Glomerular endothelial cell (primary cell): ENCODE measurements at regions not wholly inside any gene's neighbourhood (a gene's known extent, or its start where the extent isn't known, plus 50 kb on each side); places are given as distances from the start of the nearest gene placed in this dataset.

Experiments used
- DNase-seq: peaks from one replicate; pipeline ENCODE4 v3.0.0-alpha.2; 2011; ENCODE audit warnings: low read depth, low spot score; ENCODE audit errors: extremely low read depth

DNA sequence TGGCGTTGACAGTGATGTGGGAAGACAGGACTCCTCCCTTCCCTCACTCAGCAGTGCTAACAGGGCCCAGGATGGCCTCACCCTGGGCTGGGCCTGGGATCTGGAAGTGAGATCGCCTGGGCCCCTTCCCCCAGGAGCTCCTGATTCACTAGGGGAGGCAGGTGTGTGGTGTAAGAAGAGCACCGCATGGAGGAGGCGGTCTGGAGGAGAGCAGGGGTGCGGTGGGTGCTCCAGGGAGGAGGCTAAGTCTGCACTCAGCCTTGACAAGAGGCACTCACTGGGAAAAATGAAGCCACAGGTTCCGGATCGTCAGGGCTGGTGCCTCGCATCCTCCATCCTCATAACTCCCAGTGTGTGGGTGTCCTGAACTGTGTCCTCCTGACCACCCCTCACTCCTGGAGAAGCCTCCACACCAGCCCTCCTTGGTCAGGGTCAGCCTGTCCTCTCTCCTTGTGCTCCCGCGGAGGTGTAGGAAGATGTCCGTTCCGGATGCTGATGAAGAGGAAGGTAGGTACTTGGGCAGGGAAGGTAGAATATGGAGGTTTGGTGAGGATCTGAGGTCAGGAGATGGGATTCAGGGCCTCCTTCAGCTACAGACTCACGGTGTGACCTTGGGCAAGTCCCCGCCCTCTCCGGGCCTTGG, 142.1 kb upstream of the WNT4 start:
- DNase-seq: no peak

DNA sequence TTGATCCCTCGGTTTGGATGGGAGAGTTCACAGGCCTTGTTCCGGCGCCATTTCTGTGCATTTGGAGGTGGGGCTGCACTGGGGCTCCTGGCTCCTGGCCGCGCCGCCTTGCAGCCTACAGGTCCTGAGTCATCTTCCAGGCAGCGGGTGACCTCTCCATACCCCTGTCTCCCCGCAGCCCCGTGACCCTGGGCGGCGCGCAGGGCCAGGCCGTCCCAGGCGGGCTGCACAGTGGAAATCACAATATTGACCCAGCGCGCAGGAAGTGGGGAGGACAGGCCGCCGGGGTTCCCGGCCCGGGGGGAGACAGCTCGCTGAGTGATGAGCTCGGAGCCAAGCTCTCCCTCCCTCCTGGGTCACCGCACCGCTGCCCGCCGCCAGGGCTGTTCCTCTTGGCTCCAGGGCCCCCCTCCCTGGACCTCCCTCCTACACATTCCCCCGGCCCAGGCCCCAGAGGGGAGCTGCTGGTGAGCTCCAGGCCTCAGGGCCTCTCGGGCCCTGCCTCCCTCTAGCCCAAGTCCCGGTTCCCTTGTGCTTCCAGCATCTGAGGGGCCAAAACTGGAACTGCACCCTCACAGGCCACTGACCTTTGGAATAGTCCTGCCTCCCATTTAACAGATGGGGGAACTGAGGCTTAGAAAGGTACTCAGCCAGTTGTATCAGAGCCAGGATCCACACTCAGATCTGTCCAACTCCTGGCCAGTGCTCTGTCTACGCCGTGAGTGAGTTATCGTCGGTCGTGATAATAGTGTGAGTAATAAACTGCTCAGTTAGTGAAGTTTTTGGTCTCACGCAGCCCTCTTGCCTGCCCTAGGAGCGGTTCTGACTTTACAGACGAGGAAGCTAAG, 142.9 kb upstream of the WNT4 start:
- DNase-seq: no peak

DNA sequence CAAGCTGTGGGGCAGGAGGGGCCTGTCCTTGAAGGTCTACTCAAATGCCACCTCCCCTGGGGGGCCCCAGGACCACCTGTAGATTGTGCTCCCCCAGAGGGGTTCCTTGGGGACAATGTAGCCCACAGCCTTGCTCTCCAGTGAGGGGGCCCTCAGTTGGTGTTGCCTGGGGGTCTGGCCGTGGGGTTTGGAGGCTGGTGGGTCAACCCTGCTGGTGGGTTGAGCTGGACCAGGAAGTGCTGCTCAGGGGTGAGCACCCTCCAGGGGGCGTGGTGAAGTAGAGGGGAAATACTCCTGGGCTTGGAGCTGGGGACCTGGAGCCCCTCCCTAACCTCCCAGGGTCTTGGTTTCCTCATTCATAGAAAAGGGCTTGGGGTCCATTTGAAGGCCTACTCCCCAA, 143.6 kb upstream of the WNT4 start:
- no peak for DNase-seq

DNA sequence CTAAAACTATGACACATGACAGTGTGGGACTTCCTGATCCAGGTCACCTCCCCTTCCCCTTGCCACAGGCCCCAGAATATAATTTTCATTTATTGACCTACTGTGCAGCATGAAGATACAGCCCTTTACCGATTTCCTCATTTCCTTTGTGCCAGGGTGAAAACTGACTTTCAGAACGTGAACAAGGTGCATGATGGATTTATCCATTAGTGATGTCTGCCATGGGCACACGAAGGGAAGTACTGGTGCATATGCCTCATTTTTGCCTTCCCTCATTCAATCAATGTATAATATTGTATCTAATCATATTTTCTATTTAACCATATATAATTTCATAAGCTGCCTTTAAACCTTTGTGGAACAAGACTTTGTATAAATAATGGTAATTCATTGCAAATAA, 144.4 kb upstream of the WNT4 start:
- no peak for DNase-seq

DNA sequence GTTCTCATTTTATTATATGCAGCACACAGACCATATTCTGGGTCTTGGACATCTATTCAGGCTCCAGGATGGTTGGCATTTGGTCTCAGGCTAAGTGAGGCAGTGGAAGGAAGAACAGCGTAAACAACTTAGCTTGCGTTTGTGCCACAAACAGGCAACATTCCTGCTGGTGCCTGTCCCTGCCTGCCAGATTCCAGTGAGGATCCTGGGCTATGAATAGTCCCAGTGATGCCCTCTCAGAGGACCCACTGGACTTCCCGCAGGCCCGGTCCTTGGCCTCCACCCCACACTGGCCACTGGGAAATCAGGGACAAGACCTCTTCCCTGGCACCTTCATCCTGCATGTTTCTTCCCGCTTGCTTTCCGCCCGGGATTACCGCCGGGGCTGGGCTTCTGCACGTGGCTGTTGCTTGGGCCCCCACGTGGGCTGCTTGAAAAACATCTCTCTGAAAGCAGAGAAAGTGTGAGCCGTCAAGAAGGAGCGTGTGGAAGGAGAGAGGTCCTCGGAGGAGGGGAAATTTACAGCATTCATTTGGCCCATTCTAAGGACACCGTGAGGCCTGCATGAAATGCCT, 145.1 kb upstream of the WNT4 start:
- no peak for DNase-seq

DNA sequence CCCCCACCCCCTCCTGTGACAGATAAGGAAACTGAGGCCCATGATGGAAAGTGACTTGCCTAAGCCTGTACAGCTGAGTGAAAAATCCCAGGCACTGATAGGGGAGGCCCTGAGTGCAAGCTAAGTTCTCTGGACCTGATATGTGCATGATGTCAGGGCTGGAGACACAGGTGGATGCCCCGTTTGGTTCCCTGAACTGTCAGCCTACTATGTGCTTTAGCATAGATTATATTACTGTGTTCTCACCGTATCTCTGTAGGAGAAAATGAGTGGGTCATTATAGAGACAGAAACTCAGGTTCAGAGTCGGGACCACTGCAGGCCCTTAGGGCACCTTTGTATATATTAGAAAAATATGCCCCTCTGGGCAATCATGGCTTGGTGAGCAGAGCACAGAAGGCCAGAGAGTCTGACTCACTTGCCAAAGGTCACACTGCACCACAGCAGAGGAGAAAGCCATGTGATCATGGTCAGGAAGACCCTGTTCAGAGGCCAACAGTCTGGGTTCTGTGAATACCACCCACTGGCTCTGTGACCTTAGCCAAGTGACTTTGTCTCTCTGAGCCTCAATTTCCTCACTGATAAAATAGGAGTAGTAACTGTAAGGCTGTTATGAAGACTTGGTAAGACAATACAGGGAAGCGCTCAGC, 145.8 kb upstream of the WNT4 start:
- no peak for DNase-seq

DNA sequence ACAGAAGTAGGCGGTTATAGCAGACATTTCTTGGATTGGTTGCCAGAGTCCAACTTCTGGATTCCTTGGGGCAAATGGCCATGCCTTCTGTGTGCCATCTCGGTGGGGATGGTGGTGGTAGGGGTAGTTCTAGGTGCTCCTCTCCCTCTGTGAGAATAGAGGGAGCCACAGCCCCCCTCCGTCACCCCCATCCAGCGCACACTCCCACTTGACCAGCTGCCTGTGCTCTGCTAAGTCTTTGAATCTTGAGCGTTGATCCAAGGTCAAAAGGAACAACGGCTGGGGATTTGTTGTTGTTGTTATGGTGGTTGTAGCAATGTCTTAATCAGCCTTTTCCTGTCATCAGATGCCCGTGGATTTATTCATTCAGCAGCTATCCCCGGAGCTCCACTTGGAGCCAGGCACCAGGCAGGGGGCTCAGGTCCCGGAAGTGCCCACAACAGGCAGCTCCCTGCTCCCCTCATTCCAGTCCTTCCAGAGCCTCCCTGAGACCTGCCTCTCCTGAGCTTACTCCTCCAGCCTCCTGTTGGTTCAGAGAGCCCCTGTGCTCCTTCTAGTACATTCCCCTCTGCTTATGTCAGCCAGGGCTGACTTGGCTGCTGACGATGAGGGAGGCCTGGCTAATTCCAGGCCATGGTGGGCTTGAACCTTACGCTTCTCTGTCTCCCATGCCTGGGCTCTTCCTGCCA, 146.6 kb upstream of the WNT4 start:
- no peak for DNase-seq

DNA sequence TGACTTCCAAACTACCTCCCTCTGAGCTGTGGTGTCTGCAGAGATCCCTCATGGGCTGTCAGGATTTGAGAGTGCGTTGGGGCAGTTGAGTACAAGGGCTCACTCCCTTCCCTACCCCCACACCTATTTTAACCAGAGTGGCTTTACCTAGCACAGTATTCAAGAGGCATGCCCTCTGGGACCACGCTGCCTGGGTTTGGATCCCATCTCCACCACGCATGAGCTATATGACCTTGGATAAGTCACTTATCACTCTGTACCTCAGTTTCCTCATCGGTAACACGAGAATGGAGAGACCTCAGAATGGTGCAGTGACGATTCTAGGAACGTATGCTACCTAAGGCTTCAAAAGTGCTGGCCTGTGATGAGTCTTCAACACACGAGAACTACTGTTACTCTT, 147.3 kb upstream of the WNT4 start:
- DNase-seq: no peak

DNA sequence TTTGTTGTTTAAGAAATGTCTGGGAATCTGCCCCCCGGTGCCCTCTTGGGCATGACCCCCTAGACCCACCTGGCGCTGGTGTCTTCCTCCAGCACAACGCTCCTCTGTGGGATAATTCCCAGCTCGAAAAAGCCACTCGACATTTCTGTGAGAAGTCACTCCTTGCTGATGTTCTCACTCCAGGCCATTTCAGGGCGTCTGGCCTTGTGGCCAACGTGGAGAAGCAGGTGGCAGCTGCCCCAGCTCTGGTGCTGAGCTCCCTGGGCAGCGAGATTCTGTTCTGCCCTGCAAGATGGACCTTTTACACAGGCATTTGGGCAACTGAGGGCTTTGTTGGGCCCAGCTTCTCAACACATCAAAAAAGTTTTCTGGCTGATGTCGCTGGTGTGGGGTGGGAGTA, 147.7 kb upstream of the WNT4 start:
- DNase-seq: no peak

DNA sequence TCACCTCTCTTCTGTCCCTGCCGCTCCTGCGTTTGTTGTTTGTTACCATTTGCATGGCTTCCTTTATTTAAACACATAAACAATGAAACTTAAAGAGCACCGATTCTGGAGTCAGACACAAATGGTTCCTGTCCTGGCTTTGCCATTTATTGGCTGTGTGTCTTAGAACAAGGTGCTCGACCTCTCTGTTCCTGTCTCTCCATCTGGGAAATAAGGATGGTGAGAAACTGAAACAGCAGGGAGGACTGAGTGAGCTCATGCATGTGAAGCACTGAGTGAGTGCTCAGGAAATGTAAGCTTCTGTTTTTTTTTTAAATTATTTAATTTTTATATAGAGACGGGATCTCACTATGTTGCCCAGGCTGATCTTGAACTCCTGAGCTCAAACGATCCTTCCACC, 148.2 kb upstream of the WNT4 start:
- no peak for DNase-seq

DNA sequence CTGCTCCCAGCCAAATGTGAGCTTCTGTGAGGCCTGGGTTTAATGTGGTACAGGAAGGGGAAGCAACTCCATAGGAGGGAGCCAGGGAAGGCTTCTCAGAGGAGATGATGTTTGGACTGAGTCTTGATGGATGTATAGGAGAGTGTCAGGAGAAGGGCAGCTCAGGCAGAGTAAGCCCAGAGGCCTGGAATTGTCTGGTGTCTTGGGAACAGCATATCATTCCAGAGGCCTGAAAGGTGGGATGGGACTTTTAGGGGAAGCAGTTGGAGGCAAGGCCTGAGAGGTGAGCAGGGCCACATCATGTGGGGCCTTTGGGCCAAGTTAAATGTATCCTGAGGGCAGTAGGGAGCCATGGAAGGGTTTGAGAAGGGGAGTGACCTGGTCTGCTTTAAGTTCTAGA, 148.6 kb upstream of the WNT4 start:
- no peak for DNase-seq

DNA sequence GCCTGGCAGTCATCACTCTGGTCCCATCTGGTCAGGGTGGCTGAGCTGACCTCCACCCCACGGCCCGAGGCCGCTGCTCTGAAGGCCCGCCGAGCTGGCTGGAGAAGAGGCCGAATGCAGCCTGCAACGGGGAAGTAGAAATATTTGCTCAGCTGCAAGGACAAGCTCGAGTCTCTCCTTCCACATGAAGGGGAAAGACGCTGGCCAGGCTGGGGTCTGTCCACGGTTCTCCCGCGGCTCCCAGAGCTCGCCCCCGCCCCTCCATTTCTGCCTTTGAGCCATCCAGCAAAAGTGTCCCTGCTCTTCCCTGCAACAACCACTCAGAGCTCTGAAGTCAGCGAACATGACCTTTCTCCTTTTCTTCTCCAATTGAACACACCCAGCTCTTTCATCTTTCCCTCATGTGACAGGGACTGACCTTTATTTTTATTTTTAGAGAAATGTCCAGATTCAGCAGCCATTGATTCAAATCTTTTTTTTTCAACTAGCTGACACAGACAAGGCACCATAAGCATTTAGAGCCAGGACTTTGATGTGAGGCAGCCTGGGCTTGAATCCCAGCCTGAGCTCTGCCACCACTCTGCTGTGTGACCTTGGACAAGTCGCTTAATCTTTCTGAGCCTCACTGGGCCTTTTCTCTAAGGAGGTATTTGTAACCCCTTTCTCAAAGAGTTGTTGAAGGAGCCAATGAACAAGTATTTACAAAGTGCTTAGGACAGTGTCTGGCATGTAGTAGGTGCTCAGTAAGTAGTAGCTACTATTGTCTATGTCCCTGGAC, 149.3 kb upstream of the WNT4 start:
- DNase-seq: no peak

DNA sequence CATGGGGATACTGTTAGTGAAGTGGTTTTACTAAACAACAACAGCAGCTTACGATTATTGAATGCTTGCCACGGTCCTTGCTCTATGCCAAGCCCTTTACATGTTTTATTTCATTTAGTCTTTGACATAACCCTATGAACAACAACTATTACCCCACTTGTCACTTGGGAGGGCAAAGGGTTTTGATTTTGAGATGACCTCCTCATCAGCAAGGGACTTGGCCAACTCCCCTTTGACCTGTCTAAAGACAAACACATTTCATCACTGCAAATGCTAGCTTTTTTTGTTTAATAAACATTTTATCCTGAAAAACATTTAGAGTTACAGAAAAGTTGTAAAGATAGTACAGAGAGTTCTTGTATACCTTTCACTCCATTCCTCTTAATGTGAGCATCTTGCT, 152.5 kb upstream of the WNT4 start:
- DNase-seq: no peak

DNA sequence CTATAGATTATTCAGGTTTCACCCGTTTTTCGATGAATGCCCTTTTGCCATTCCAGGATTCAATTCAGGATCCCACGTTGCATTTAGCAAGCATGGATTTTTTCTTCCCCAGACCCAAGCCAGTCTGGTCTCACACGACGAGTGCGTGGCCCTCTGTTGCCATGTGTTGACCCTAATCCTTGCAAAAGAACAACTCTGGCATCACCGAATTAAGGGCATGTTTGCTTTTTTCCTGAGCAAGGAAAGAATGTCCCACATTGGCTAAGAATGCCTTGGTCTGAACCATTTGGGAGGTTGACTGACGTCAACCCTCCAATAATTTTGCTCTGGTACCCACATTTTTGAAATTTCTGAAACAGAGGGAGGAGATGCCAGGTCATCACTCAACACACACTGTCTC, 153.0 kb upstream of the WNT4 start:
- DNase-seq: no peak

DNA sequence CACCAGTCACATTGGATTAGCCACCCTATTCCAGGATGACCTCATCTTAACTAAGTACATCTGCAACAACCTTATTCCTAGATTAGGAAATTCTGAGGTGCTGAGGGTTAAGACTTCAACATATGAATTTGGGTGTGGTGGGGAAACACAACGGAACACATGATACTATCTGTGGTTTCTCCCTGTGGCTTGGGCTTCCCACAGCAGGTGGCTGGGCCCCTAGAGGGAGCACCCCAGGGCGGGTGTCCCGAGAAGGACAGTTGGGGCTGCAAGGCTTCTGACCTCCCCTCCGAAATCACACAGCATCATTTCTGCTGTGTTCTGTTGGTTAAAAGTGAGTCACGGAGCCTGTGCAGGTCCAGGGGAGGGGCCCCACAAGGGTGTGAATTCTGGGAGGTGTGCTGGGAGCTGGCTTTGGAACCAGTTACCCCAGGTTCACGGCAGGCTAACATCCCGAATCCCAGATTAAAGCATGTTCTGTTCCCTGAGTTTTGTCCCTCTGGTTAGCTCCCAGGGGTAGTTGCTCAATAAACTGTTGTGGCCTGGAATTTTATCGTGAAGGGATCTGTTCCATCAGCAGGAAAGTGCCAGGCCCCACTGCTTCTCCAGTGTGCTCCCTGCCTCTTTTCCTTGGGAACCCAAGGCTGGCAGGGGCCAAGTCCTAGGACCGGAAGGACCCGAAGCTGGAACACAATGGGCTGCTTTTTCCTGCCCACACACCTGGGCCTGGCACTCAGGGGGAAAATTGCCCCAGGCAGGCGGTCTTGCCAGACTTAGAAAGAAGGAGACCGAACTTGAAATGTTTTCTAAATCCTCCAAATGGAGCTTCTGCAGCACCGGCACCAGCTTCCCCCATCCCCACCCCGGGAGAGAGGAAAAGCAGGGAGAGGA, 154.0 kb upstream of the WNT4 start:
- DNase-seq: no peak

DNA sequence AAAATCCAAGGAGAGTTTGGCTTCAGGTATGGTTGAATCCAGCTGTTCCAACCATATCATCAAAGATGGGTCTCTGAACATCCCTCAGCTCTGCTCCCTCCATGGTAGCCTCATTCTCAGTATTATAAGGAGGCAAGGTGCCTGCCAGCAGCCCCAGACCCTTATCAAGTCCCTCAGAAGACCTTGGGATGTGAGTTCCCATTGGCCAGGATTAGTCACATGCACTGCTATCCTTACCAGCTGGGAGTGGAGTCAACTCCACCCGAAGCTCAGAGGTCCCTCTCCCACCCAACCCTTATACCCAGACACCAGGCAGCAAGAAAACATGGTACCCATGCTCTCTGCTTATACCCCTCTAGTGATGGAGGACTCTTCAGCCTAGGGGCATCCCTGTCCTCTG, 153.7 kb upstream of the ZBTB40 start:
- no peak for DNase-seq

DNA sequence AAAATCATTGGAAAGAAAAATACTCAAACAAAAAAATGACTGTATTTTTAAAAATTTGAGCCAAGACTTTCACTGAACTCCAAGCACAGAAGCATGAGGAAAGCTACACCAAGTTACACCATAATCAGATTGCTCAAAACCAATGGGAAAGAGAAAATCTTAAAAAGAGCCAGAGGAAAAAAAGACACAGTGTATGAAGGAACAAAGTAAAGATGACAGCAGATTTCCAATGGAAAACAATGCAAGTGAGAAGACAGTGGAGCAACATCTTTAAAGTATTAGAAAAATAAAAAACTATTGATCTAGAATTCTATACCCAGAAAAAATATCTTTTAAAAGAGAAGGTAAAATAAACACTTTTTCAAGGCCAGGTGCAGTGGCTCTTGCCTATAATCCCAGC, 147.8 kb upstream of the ZBTB40 start:
- no peak for DNase-seq

DNA sequence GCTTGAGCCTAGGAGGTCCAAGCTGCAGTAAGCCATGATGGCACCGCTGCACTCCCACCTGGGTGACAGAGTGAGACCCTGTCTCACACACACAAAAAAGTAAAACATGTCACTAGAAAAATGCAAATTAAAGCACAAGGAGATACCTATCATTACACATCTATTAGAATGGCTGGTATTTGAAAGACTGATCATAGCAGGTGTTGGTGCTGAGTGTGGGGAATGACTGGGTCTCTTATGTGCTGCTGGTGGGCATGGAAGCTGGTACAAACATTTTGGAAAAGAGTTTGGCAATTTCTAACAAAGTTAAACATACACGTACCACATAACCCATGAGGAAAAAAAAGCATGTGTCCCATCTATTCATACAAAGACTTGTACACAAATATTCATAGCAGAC, 142.1 kb upstream of the ZBTB40 start:
- no peak for DNase-seq

DNA sequence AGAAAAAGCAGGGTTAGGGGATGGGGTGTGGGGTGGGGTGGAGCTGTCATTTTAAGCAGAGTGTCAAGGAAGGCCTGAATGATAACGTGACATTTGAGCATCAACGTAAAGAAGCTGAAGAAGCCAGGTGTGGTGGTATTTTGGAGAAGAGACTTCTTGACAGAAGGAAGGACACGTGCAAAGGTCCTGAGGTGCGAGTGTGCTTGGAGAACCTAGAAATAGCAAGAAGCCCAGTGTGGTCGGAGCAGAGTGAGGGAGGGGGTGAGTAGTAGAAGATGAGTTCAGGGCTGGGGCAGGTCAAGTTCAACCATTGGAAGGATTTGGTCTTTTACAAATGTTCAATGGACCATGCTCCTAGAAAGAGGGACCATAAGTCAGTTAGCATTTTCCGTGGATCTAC, 140.2 kb upstream of the ZBTB40 start:
- DNase-seq: no peak
